NOMO-1 treated with DMSO at 0.1 percent for 48 hours (cell line): ENCODE measurements at regions not wholly inside any gene's neighbourhood (a gene's known extent, or its start where the extent isn't known, plus 50 kb on each side); places are given as distances from the start of the nearest gene placed in this dataset.

Source experiments
- DNase-seq: peaks from one replicate; lab custom pipeline; 2025; ENCODE audit not compliant: unreplicated experiment; lab: John Stamatoyannopoulos, UW

- no peak for DNase-seq
These were observed 728.6 kb upstream of the KLHL29 start for GRCh38 chr2:22656426-22656825.

- DNase-seq, result no peak
These were observed 711.5 kb upstream of the KLHL29 start for GRCh38 chr2:22673529-22673928.

- no peak for DNase-seq
These were observed 701.1 kb upstream of the KLHL29 start for GRCh38 chr2:22683914-22684313.

- no peak for DNase-seq
These were observed 694.9 kb upstream of the KLHL29 start for GRCh38 chr2:22690096-22690495.

GRCh38 chr2:22691666-22692065, 693.3 kb upstream of the KLHL29 start:
- DNase-seq, result no peak

- DNase-seq, result no peak
These were observed 692.2 kb upstream of the KLHL29 start for GRCh38 chr2:22692746-22693145.

- DNase-seq, result no peak
These were observed 690.7 kb upstream of the KLHL29 start for GRCh38 chr2:22694300-22694699.

GRCh38 chr2:22694856-22695255, 690.1 kb upstream of the KLHL29 start:
- DNase-seq, result no peak

- DNase-seq, result no peak
These were observed 687.8 kb upstream of the KLHL29 start for GRCh38 chr2:22697054-22697788.

- no peak for DNase-seq
These were observed 683.3 kb upstream of the KLHL29 start for GRCh38 chr2:22701561-22702160.

GRCh38 chr2:22703286-22703920, 681.6 kb upstream of the KLHL29 start:
- no peak for DNase-seq

- no peak for DNase-seq
These were observed 665.6 kb upstream of the KLHL29 start for GRCh38 chr2:22719396-22719795.

GRCh38 chr2:22729466-22729865, 655.5 kb upstream of the KLHL29 start:
- no peak for DNase-seq

GRCh38 chr2:22734373-22735045, 650.5 kb upstream of the KLHL29 start:
- no peak for DNase-seq

GRCh38 chr2:22737144-22737543, 647.8 kb upstream of the KLHL29 start:
- no peak for DNase-seq

- DNase-seq, result no peak
These were observed 643.8 kb upstream of the KLHL29 start for GRCh38 chr2:22741216-22741615.

GRCh38 chr2:22748909-22749308, 636.1 kb upstream of the KLHL29 start:
- no peak for DNase-seq

GRCh38 chr2:22753476-22753875, 631.5 kb upstream of the KLHL29 start:
- no peak for DNase-seq

- no peak for DNase-seq
These were observed 628.5 kb upstream of the KLHL29 start for GRCh38 chr2:22756276-22757043.

GRCh38 chr2:22769497-22769896, 615.5 kb upstream of the KLHL29 start:
- no peak for DNase-seq

- no peak for DNase-seq
These were observed 600.4 kb upstream of the KLHL29 start for GRCh38 chr2:22784566-22784965.
